ENCODE measurements at regions not wholly inside any gene's neighbourhood (a gene's known extent, or its start where the extent isn't known, plus 50 kb on each side); places are given as distances from the start of the nearest gene placed in this dataset.

GRCh38 chrX:124548571-124548970 lies 202.2 kb downstream of the SH2D1A start:
- H3K4me1 ChIP-seq (replicated peaks in 1 of 2) = no peaks in the 10 kb centered on the region
- in situ Hi-C loops (cut with MboI; ENCODE audit: low pct_unique_long_range_greater_than_20kb in 2 of 9, low sequenced_read_pairs in 9 of 9, unreplicated experiment in 9 of 9) = no loop called here
- 0 to 39% methylated on average over 1 to 3 of the region's 6 CpGs; no CpG with 5 or more reads in 8 of the 10 experiments for WGBS, 10 experiments
- no peak for ATAC-seq (replicated peaks in 6 of 8)
- no peak overlapping the region for H3K27ac ChIP-seq
- H3K4me3 ChIP-seq = no peak overlapping the region

- H3K4me1 ChIP-seq (replicated peaks in 1 of 2) = no peaks in the 10 kb centered on the region
Measured at GRCh38 chrX:124555036-124555595, 208.8 kb downstream of the SH2D1A start.

GRCh38 chrX:124557976-124558375 lies 211.6 kb downstream of the SH2D1A start:
- ATAC-seq (replicated peaks in 6 of 8) = no peak
- in situ Hi-C loops (cut with MboI; ENCODE audit: low pct_unique_long_range_greater_than_20kb in 2 of 9, low sequenced_read_pairs in 9 of 9, unreplicated experiment in 9 of 9) = no loop called here
- Histone ChIP-seq H3K4me1 (replicated peaks in 1 of 2) (no peaks in the 10 kb centered on the region), H3K27ac (no peak overlapping the region), H3K4me3 (no peak overlapping the region)
- 40 to 100% (median 75%) methylated on average over 1 of the region's 1 CpG; no CpG with 5 or more reads in 6 of the 10 experiments for WGBS, 10 experiments

More at GRCh38 chrX:124555036-124555595, 208.8 kb downstream of the SH2D1A start:
- peak in 2 of 8 experiments; percentile 49 to 66 for ATAC-seq (replicated peaks in 6 of 8)
- no peak overlapping the region for H3K4me3 ChIP-seq
- in situ Hi-C loops (cut with MboI; ENCODE audit: low pct_unique_long_range_greater_than_20kb in 2 of 9, low sequenced_read_pairs in 9 of 9, unreplicated experiment in 9 of 9) = no loop called here
- WGBS, 10 experiments = 18 to 80% (median 55%) methylated on average over 1 to 2 of the region's 2 CpGs; no CpG with 5 or more reads in 6 of the 10 experiments
- no peak overlapping the region for H3K27ac ChIP-seq

GRCh38 chrX:124573468-124573867 lies 227.1 kb downstream of the SH2D1A start:
- in situ Hi-C loops (cut with MboI; ENCODE audit: low pct_unique_long_range_greater_than_20kb in 2 of 9, low sequenced_read_pairs in 9 of 9, unreplicated experiment in 9 of 9) = no loop called here
- no peak overlapping the region for H3K27ac ChIP-seq
- no peak for ATAC-seq (replicated peaks in 6 of 8)
- no peak overlapping the region for H3K4me3 ChIP-seq
- WGBS, 10 experiments = 60 to 80% (median 79%) methylated on average over 1 to 2 of the region's 2 CpGs; no CpG with 5 or more reads in 7 of the 10 experiments
- H3K4me1 ChIP-seq (replicated peaks in 1 of 2) = no peaks in the 10 kb centered on the region

- in situ Hi-C loops (cut with MboI; ENCODE audit: low pct_unique_long_range_greater_than_20kb in 2 of 9, low sequenced_read_pairs in 9 of 9, unreplicated experiment in 9 of 9) = no loop called here
- Histone ChIP-seq H3K4me1 (replicated peaks in 1 of 2) (no peaks in the 10 kb centered on the region), H3K4me3 (no peak overlapping the region), H3K27ac (no peak overlapping the region)
- ATAC-seq (replicated peaks in 6 of 8) = peak in 2 of 8 experiments; percentile 28 to 41
Measured at GRCh38 chrX:124592744-124593143, 246.4 kb downstream of the SH2D1A start.

GRCh38 chrX:124594017-124594651 lies 247.8 kb downstream of the SH2D1A start:
- ATAC-seq (replicated peaks in 6 of 8) = peak in 1 of 8 experiments; percentile 45
- H3K4me3 ChIP-seq = no peak overlapping the region
- no peaks in the 10 kb centered on the region for H3K4me1 ChIP-seq (replicated peaks in 1 of 2)
- no peak overlapping the region for H3K27ac ChIP-seq
- in situ Hi-C loops (cut with MboI; ENCODE audit: low pct_unique_long_range_greater_than_20kb in 2 of 9, low sequenced_read_pairs in 9 of 9, unreplicated experiment in 9 of 9) = no loop called here
- WGBS, 10 experiments = 57 to 100% (median 80%) methylated on average over 1 of the region's 1 CpG; no CpG with 5 or more reads in 5 of the 10 experiments

- Histone ChIP-seq H3K4me3 (no peak overlapping the region), H3K27ac (no peak overlapping the region), H3K4me1 (replicated peaks in 1 of 2) (no peaks in the 10 kb centered on the region)
- in situ Hi-C loops (cut with MboI; ENCODE audit: low pct_unique_long_range_greater_than_20kb in 2 of 9, low sequenced_read_pairs in 9 of 9, unreplicated experiment in 9 of 9) = no loop called here
- 60 to 100% (median 77%) methylated on average over 1 of the region's 1 CpG; no CpG with 5 or more reads in 6 of the 10 experiments for WGBS, 10 experiments
- ATAC-seq (replicated peaks in 6 of 8) = no peak
Measured at GRCh38 chrX:124605511-124605910, 259.1 kb downstream of the SH2D1A start.

GRCh38 chrX:124606724-124607123 lies 260.4 kb downstream of the SH2D1A start:
- 31 to 80% (median 52%) methylated on average over 1 to 2 of the region's 2 CpGs; no CpG with 5 or more reads in 3 of the 10 experiments for WGBS, 10 experiments
- ATAC-seq (replicated peaks in 6 of 8) = no peak
- Histone ChIP-seq H3K4me3 (no peak overlapping the region), H3K4me1 (replicated peaks in 1 of 2) (no peaks in the 10 kb centered on the region), H3K27ac (no peak overlapping the region)
- in situ Hi-C loops (cut with MboI; ENCODE audit: low pct_unique_long_range_greater_than_20kb in 2 of 9, low sequenced_read_pairs in 9 of 9, unreplicated experiment in 9 of 9) = no loop called here

GRCh38 chrX:124619710-124620109 lies 273.3 kb downstream of the SH2D1A start:
- Histone ChIP-seq H3K4me1 (replicated peaks in 1 of 2) (no peaks in the 10 kb centered on the region), H3K4me3 (no peak overlapping the region), H3K27ac (no peak overlapping the region)
- ATAC-seq (replicated peaks in 6 of 8) = no peak
- in situ Hi-C loops (cut with MboI; ENCODE audit: low pct_unique_long_range_greater_than_20kb in 2 of 9, low sequenced_read_pairs in 9 of 9, unreplicated experiment in 9 of 9) = no loop called here
- WGBS, 10 experiments = 22 to 100% (median 69%) methylated on average over 1 to 2 of the region's 3 CpGs; no CpG with 5 or more reads in 5 of the 10 experiments

- Histone ChIP-seq H3K4me1 (replicated peaks in 1 of 2) (peaks cover 0 to 11% of the 10 kb centered on the region in 2 donors), H3K27ac (no peak overlapping the region), H3K4me3 (no peak overlapping the region)
- WGBS, 10 experiments = 20 to 100% (median 45%) methylated on average over 1 to 4 of the region's 4 CpGs; no CpG with 5 or more reads in 4 of the 10 experiments
- no peak for ATAC-seq (replicated peaks in 6 of 8)
- in situ Hi-C loops (cut with MboI; ENCODE audit: low pct_unique_long_range_greater_than_20kb in 2 of 9, low sequenced_read_pairs in 9 of 9, unreplicated experiment in 9 of 9) = no loop called here
Measured at GRCh38 chrX:124634363-124634762, 288.0 kb downstream of the SH2D1A start.

GRCh38 chrX:124641737-124642491 lies 295.6 kb downstream of the SH2D1A start:
- peaks cover 0 to 6% of the 10 kb centered on the region in 2 donors for H3K4me1 ChIP-seq (replicated peaks in 1 of 2)
- no peak overlapping the region for H3K27ac ChIP-seq
- 57 to 100% (median 95%) methylated on average over 1 to 5 of the region's 5 CpGs; no CpG with 5 or more reads in 3 of the 10 experiments for WGBS, 10 experiments
- no peak for ATAC-seq (replicated peaks in 6 of 8)
- no peak overlapping the region for H3K4me3 ChIP-seq
- in situ Hi-C loops (cut with MboI; ENCODE audit: low pct_unique_long_range_greater_than_20kb in 2 of 9, low sequenced_read_pairs in 9 of 9, unreplicated experiment in 9 of 9) = no loop called here

- H3K4me1 ChIP-seq (replicated peaks in 1 of 2) = peaks cover 2 to 6% of the 10 kb centered on the region in 2 donors
- no peak overlapping the region for H3K27ac ChIP-seq
- in situ Hi-C loops (cut with MboI; ENCODE audit: low pct_unique_long_range_greater_than_20kb in 2 of 9, low sequenced_read_pairs in 9 of 9, unreplicated experiment in 9 of 9) = no loop called here
- ATAC-seq (replicated peaks in 6 of 8) = no peak
- 62% methylated on average over 1 of the region's 1 CpG; no CpG with 5 or more reads in 9 of the 10 experiments for WGBS, 10 experiments
- no peak overlapping the region for H3K4me3 ChIP-seq
Measured at GRCh38 chrX:124646403-124646802, 300.0 kb downstream of the SH2D1A start.

- WGBS, 10 experiments = 0 to 13% (median 0%) methylated on average over 1 to 4 of the region's 4 CpGs; no CpG with 5 or more reads in 5 of the 10 experiments
- Histone ChIP-seq H3K27ac (no peak overlapping the region), H3K4me1 (replicated peaks in 1 of 2) (peaks cover 0 to 5% of the 10 kb centered on the region in 2 donors), H3K4me3 (no peak overlapping the region)
- peak in 3 of 8 experiments; percentile 42 to 52 (median 44) for ATAC-seq (replicated peaks in 6 of 8)
- in situ Hi-C loops (cut with MboI; ENCODE audit: low pct_unique_long_range_greater_than_20kb in 2 of 9, low sequenced_read_pairs in 9 of 9, unreplicated experiment in 9 of 9) = no loop called here
Measured at GRCh38 chrX:124651031-124651430, 304.7 kb downstream of the SH2D1A start.
